Middle frontal gyrus (tissue), 1 donor: ENCODE measurements at regions not wholly inside any gene's neighbourhood (a gene's known extent, or its start where the extent isn't known, plus 50 kb on each side); places are given as distances from the start of the nearest gene placed in this dataset.
"Not testable (repeated sequence)": the region's sequence is repeated elsewhere in the genome, so short reads cannot be mapped to it uniquely, and the experiment has no call there.

ENCODE experiments used
- DNase-seq: peaks from one replicate; pipeline ENCODE4 v3.0.0-alpha.2; 2015; ENCODE audit warnings: low spot score; ENCODE audit errors: extremely low spot score

DNA sequence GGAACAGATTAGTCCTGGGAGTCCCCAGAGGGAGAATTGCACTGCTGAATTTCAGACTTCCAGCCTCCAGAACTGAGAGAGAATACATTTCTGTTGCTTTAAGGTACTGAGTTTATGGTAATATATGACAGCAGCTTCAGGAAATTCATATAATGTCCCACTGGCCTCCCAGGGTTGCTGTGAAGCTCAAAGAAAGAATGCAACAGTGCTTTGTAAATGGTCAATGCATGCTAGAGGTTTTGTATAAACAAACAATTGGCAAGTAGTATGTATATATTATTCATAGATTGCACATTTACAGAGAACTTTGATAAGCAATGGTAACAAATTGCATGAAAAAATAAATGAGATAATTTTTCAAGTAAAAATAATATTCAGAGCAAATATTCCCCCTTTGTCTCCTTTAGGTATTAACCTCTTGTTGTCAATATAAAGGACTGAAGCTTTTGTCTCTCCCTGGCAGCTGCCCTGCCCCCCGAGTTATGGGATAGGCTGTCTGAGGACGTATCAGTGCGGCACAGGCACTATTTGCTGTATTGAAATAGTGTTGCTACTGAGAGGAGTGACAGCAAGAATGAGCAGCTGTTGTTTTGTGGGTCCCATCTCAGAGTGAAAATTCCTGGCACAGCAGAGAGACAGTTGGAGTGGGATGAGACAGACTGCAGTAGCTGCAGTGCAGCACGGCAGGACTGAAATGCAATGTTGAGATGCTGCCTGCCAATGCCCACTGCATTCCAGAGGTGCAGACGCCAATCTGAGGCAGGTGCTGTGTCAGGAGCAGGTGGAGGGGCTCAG is 194.2 kb upstream of the GLRA1 start:
- DNase-seq, result no peak

GRCh38 chr5:152116934-152117333 is 192.3 kb upstream of the GLRA1 start:
- DNase-seq, result no peak

DNA sequence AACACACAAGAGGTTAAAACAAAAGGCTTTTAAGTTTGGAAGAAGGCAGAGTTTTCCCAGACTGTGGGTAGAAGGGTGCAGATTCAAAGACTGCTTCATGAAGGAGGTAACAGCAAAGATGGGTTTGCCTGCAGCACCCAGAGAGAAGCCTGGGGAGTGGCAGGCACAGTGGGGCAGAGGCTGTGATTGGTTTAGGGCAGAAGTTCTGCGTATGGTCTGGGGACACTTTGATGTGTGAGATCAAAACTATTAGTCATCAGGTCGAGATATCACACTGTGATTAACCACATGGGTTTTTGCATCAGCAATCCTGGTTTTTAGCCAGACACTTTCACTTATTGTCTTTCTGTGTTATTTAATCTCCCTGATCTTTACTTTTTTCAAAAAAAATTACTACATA is 188.8 kb upstream of the GLRA1 start:
- no peak for DNase-seq

DNA sequence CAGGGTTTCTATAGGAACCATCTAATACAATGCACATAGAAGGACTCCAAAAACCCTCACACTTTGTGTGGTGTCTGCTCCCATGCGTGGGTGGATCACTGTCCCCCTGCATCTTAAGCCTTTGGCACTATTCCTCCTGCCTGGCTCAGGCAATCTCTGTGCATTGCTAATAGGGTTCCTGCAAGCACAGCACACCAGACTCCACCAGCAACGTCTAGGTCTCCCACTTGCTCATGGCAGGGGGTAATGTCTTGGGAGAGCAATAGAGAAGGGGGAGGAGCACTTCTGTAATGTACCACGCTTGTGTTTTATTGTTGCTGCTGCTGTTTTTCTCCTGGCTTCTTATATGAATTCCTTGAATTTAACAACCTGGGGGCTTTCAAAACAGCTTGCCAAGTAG is 182.6 kb upstream of the GLRA1 start:
- DNase-seq, result no peak

DNA sequence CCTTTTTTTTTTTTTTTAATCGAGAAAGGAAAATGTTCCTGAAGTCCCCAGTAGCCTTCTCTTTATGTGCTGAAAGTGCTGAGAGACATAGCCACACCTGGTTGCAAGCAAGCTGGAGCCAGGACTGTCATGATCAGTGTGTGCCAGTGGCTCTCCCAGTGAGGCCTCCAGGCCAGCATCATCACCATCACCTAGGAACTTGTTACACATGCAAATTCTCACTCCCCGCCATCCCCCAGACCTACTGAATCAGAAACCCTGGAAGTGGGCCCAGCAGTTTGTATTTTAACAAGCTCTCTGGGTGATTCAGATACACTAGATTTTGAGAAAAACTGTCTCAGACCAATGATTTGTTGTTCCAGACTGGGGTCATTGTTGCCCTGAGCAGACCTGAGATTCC is 181.9 kb upstream of the GLRA1 start:
- no peak for DNase-seq

DNA sequence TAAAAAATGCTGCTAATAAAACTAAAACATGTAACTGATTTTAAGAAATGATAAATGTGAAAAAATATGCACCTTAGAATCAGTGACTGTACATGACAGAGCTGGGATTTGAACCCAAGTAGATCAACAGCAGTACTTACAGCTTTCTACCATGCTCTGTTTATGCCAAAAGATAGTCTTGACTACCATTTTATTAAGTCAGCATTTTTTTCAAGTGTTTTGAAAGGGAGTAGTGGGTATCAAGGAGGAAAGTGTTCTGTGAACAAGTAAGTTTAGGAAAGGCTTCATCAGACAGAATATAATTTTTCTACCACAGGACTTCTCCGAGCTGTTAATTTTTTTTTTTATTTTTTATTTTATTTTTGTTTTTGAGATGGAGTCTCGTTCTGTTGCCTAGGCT is 180.4 kb upstream of the GLRA1 start:
- no peak for DNase-seq

DNA sequence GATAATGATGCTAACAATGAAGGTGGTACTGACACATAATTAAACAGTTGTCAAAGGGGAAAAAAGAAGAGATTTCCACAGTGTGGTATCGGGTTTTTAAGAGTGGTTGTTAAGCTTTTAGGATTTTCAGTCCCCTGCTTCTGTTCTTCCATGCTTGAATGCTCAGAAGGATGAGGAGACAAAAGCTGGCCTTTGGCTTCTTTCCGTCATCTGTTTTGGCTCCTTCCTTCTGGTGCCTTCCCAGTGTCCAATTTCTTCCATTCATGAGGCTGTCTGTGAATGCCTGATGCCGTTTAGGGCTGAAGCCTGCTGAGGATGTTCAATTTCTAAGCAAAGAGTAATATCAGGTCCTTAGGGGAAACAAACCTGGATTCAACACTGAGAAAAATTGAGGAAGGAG is 179.6 kb upstream of the GLRA1 start:
- DNase-seq, result no peak

- DNase-seq, result not testable (repeated sequence)
Observed at GRCh38 chr5:152102908-152103307, 178.3 kb upstream of the GLRA1 start.

DNA sequence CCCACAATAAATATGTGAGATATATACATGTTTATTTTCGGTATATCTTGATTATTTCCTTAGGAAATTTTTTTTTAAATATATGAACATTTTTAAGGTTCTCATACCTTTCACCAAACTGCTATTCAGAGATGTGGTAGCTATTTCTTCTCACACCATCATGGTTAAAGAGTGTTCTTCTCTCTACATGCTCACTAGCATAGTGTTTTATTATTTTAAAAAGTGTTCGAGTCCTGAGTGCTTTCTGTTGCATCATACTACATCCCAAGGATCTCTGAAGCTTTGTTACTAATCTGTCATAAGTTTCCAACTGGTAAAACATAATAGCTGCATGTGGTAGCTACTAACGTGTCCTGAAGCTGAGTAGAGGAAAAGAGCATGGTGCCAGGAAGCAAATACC is 177.4 kb upstream of the GLRA1 start:
- no peak for DNase-seq

DNA sequence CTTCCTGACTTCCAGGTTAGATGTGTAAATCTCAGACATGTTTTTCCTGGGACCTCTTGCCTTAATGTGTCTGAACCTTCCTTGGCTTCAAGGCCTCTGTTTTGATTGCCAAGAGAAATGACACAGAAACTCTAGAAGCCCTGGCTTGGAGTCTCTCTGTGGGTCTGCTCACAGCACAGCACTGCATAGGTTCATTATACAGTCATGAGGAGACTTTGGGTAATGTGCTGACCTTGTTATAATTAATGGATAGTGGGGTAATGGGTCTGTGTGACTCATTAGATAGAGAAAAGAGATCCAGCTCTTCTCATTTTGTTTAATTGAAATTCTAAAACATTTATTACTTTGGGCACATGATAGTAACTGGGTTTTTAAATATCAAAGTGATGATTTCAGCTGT is 175.8 kb upstream of the GLRA1 start:
- no peak for DNase-seq

- DNase-seq, result no peak
Observed at GRCh38 chr5:152097128-152097527, 172.5 kb upstream of the GLRA1 start.

- DNase-seq, result no peak
Observed at GRCh38 chr5:152094716-152095115, 170.1 kb upstream of the GLRA1 start.

DNA sequence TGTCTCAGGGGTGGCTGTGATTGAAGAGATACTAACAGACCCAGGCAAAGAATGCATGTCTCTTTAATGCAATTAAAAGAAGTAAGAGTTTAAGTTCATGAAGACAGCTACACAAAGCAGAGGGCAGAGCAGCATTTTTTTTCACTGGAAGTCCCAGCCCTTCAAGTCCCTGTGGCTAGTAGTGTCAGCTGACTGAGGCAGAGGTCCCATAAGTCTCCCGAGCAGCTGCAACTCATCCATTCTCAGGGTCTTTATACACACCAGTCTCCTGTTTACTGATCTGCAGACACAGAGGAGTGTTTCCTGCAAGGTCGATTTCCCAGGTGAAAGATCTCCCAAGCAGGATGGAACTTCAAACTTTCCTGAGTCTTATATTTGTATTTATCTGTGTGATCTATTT is 169.4 kb upstream of the GLRA1 start:
- DNase-seq, result no peak

GRCh38 chr5:152092580-152092979 is 167.9 kb upstream of the GLRA1 start:
- no peak for DNase-seq

DNA sequence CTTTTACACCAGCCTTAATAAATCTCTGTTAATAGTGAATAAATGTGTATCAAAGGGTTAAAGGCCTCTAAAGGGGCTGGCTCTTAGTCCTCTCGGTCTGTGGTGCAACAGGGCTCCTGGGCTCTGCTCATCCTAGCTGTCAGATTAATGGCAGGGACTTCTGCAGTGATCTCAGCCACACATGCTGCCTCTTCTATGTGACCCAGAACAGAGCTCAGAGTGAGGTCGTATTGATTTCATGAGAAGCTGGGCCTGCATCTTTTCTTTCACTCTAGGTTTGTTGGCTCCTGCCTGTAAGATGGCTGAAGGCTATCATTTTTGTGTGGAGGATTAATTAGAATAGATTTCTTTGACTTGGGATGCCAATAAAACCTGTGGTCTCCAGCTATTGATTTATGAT is 165.0 kb upstream of the GLRA1 start:
- DNase-seq, result no peak

- no peak for DNase-seq
Observed at GRCh38 chr5:152086668-152087067, 162.0 kb upstream of the GLRA1 start.

DNA sequence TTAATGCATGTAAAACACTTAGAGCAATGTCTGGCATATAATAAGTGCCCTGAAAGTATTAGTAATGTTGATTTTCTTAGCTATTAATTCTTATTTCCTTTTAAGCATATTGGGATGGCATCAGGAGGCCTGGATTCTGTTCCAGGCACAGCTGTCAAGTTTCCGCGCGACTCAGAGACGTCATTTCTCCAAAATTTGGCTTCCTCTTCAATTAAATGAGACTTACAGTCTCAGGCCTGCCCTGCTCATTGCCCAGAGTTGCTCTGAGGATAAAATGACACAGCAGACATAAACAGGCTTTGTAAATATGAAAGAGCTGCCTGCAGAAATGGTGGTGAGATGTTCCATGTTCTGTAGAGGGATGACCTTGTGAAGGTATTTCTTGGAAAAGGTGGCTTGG is 159.8 kb upstream of the GLRA1 start:
- no peak for DNase-seq

GRCh38 chr5:152083231-152083630 is 158.6 kb upstream of the GLRA1 start:
- DNase-seq, result no peak

DNA sequence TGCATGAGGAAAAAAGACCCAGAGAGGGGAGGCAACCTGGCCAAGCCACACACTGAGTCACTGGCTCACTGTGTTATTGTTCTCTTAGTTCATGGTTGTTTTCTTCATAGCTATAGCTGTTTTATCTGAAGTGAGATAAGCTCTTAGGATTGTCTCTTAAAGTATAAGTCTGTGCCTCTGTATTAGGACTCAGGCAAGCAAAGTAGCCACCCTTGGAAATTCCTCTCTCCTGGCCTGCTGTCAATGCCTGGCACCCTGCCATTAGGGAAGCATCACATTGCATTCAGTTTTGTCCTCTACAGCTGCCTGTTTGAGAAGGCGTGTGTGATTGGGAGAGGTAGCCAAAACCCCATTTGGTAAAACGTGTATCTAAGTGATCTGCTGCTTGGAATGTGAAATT is 147.4 kb upstream of the GLRA1 start:
- no peak for DNase-seq

- no peak for DNase-seq
Observed at GRCh38 chr5:152070591-152070990, 145.9 kb upstream of the GLRA1 start.

DNA sequence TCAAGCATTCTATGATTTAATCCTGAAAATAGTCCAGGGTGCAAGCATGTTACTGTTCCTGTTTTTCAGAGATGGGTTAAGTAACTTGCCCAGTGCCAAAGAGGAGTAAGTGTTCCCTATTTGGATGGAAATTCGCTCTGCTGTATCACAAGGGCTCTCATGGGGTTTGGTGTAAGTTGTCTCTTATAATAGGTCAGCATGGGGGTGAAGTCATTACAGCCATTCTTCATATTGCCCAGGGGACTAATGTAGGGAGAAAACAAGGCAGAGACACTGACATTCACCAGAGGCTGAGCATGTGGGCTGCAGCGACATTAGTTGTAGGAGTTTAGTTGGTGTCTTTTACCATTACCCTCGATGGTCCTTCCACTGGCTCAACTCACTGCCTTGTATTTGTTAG is 142.1 kb upstream of the GLRA1 start:
- no peak for DNase-seq

GRCh38 chr5:152063004-152063403 is 138.4 kb upstream of the GLRA1 start:
- DNase-seq, result no peak

GRCh38 chr5:152061095-152061494 is 136.4 kb upstream of the GLRA1 start:
- no peak for DNase-seq

DNA sequence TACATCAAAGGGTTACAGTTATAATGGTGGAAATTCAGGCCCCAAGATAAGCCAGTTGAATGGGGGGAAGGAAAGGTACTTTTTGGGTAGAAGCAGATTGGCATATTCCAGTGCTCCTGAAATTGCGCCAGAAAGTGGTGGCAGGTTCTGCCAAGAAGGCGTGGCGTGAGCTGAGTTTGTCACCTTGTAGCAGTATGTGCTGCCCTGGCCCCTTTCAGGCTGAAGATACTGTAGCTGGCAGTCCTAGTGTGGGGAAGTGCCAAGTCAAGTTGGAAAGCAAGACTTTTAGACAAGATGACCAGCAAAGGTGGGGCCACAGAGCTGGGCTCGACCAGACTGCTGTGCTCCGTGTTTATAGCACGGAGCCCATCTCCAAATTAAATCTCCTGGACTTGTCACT is 133.6 kb upstream of the GLRA1 start:
- no peak for DNase-seq
